Ovary (tissue), 3 donors: ENCODE measurements at regions not wholly inside any gene's neighbourhood (a gene's known extent, or its start where the extent isn't known, plus 50 kb on each side); places are given as distances from the start of the nearest gene placed in this dataset.

Experiments used
- CTCF ChIP-seq, 3 donors: fragments of 450-650 bp in 2 of 3; fragments of 200-600 bp in 1 of 3; IDR thresholded peaks; one replicate each; pipeline versions ENCODE4 v1.5.1 to v1.8.0; 2016 to 2022; ENCODE audit warnings: antibody characterized with exemption in 3 of 3, mild to moderate bottlenecking in 1 of 3
- EP300 ChIP-seq: sonication (generic); formaldehyde crosslinking; IDR thresholded peaks from one replicate; pipeline ENCODE4 v1.6.1; 2017; ENCODE audit warnings: antibody characterized with exemption
- POLR2A ChIP-seq: fragments of 450-650 bp; IDR thresholded peaks from one replicate; pipeline ENCODE4 v1.6.1; 2017; ENCODE audit warnings: antibody characterized with exemption, mild to moderate bottlenecking, moderate library complexity
- donor health status: DM: no; HTN: no; CAD: no.

- TF ChIP-seq CTCF (IDR thresholded peaks at IDR 0.05) (no peak), EP300 (no peak), POLR2A (no peak)
These were observed 119.8 kb upstream of the ALDH1B1 start for GRCh38 chr9:38272710-38273109.
